ENCODE measurements at regions not wholly inside any gene's neighbourhood (a gene's known extent, or its start where the extent isn't known, plus 50 kb on each side); places are given as distances from the start of the nearest gene placed in this dataset.

- no peak overlapping the region for H4K91ac ChIP-seq (ENCODE audit: insufficient read length, low read depth, low read length)
- no peak overlapping the region for H3K4me3 Mint-ChIP-seq
- no peak overlapping the region for H2BK12ac ChIP-seq (ENCODE audit: insufficient read length, low read depth, low read length)
- H3K4ac ChIP-seq (ENCODE audit: low read depth, low read length): no peak overlapping the region
- H3K4me2 ChIP-seq (ENCODE audit: insufficient read depth, insufficient read length, low read length): no peak overlapping the region
- no CpG with 5 or more reads among the region's 3 CpGs for WGBS (ENCODE audit: extremely low coverage, insufficient read length, low lambda C conversion rate)
- H3K27ac ChIP-seq (ENCODE audit: insufficient read length, low read depth, low read length): no peak overlapping the region
- H4K8ac ChIP-seq (replicated peaks; ENCODE audit: insufficient read length, low read depth, low read length): no peak overlapping the region
- no peak overlapping the region for H3K27ac Mint-ChIP-seq
- no peaks in the 10 kb centered on the region for H3K23me2 ChIP-seq (ENCODE audit: insufficient read length, low read depth, low read length, poor library complexity, severe bottlenecking)
- no peak for DNase-seq
- H4K5ac ChIP-seq (ENCODE audit: insufficient read length, low read depth, low read length): no peak overlapping the region
- no peak overlapping the region for H2AK5ac ChIP-seq (ENCODE audit: insufficient read length, low read length)
- no peak overlapping the region for H2BK15ac ChIP-seq (ENCODE audit: low read depth, low read length)
- no peak overlapping the region for H3K14ac ChIP-seq (ENCODE audit: insufficient read depth, low read length)
- H4K20me1 ChIP-seq (ENCODE audit: control insufficient read depth, insufficient read depth, insufficient read length): no peaks in the 10 kb centered on the region
- no peaks in the 10 kb centered on the region for H3K79me2 ChIP-seq (ENCODE audit: insufficient read depth, low read length)
- H3K18ac ChIP-seq (ENCODE audit: insufficient read length, low read depth, low read length): no peak overlapping the region
- H3K9me3 Mint-ChIP-seq: peaks cover 5 to 14% of the 10 kb centered on the region in 2 experiments; a peak in 3 of 5 replicates
- H3K36me3 Mint-ChIP-seq (ENCODE audit: insufficient read depth in 1 of 3, low read depth in 3 of 3): peaks cover 0 to 12% (median 0%) of the 10 kb centered on the region in 3 experiments; a peak in 1 of 7 replicates
- H3K56ac ChIP-seq (ENCODE audit: insufficient read length, low read depth, low read length): no peak overlapping the region
- H3K27me3 ChIP-seq (ENCODE audit: insufficient read depth, low read length): no peaks in the 10 kb centered on the region
- H3K27me3 Mint-ChIP-seq (ENCODE audit: low read depth): no peaks in the 10 kb centered on the region
- no peaks in the 10 kb centered on the region for H3K4me1 Mint-ChIP-seq
- H2BK20ac ChIP-seq (ENCODE audit: low read depth, low read length, poor library complexity, severe bottlenecking): no peak overlapping the region
- no peak overlapping the region for H3K23ac ChIP-seq (ENCODE audit: insufficient read length, low read depth, low read length)
- H3K79me1 ChIP-seq (ENCODE audit: insufficient read depth, low read depth, low read length, poor library complexity, severe bottlenecking): no peaks in the 10 kb centered on the region
- no peaks in the 10 kb centered on the region for H3K4me1 ChIP-seq (ENCODE audit: insufficient read depth, low read length)
- no peak overlapping the region for H3K9ac ChIP-seq (ENCODE audit: extremely low read depth, insufficient read length, low read length)
- H2BK5ac ChIP-seq (ENCODE audit: insufficient read length, low read length): no peak overlapping the region
- H2AFZ ChIP-seq (ENCODE audit: low read length): no peak overlapping the region
- no peak overlapping the region for H3T11ph ChIP-seq (ENCODE audit: low read length)
- TF ChIP-seq CTCF (conservative IDR thresholded peaks at IDR 0.05): no peak
- H2BK120ac ChIP-seq (ENCODE audit: low read depth, low read length, poor library complexity, severe bottlenecking): no peak overlapping the region
- H3K9me3 ChIP-seq (ENCODE audit: control insufficient read depth, low read depth, low read length): no peaks in the 10 kb centered on the region
These were observed 821.1 kb downstream of the PCDH19 start for GRCh38 chrX:99588936-99589335.

Measured in H9 (cell line).